IPS-NIHi7 (cell line): ENCODE measurements at regions not wholly inside any gene's neighbourhood (a gene's known extent, or its start where the extent isn't known, plus 50 kb on each side); places are given as distances from the start of the nearest gene placed in this dataset.

ENCODE experiments used
- DNase-seq: peaks from one replicate; pipeline ENCODE4 v3.0.0; 2012; ENCODE audit warnings: mixed read lengths; ENCODE audit errors: extremely low spot score

GRCh38 chr16:6510261-6510660 lies 822.4 kb upstream of the RBFOX1 start:
- no peak for DNase-seq

- DNase-seq, result no peak
Observed at GRCh38 chr16:6499413-6499812, 833.2 kb upstream of the RBFOX1 start.

- no peak for DNase-seq
Observed at GRCh38 chr16:6498858-6499257, 833.8 kb upstream of the RBFOX1 start.

GRCh38 chr16:6496996-6497395 lies 835.6 kb upstream of the RBFOX1 start:
- DNase-seq, result no peak

GRCh38 chr16:6495486-6496210 lies 837.0 kb upstream of the RBFOX1 start:
- DNase-seq, result no peak

- DNase-seq, result no peak
Observed at GRCh38 chr16:6494716-6495115, 837.9 kb upstream of the RBFOX1 start.

- no peak for DNase-seq
Observed at GRCh38 chr16:6493555-6493954, 839.1 kb upstream of the RBFOX1 start.

GRCh38 chr16:6492742-6493141 lies 839.9 kb upstream of the RBFOX1 start:
- no peak for DNase-seq

- DNase-seq, result no peak
Observed at GRCh38 chr16:6484935-6485334, 847.7 kb upstream of the RBFOX1 start.

GRCh38 chr16:6484081-6484480 lies 848.6 kb upstream of the RBFOX1 start:
- DNase-seq, result no peak

- DNase-seq, result no peak
Observed at GRCh38 chr16:6483469-6484033, 849.1 kb upstream of the RBFOX1 start.

- DNase-seq, result no peak
Observed at GRCh38 chr16:6482696-6483468, 849.8 kb upstream of the RBFOX1 start.

GRCh38 chr16:6481894-6482293 lies 850.8 kb upstream of the RBFOX1 start:
- no peak for DNase-seq

- DNase-seq, result no peak
Observed at GRCh38 chr16:6453742-6454141, 878.9 kb upstream of the RBFOX1 start.

GRCh38 chr16:6447021-6447790 lies 885.4 kb upstream of the RBFOX1 start:
- DNase-seq, result no peak

GRCh38 chr16:6446370-6446769 lies 886.3 kb upstream of the RBFOX1 start:
- no peak for DNase-seq

- no peak for DNase-seq
Observed at GRCh38 chr16:6439129-6439528, 893.5 kb upstream of the RBFOX1 start.

- no peak for DNase-seq
Observed at GRCh38 chr16:6428861-6429260, 903.8 kb upstream of the RBFOX1 start.

- no peak for DNase-seq
Observed at GRCh38 chr16:6427621-6428020, 905.0 kb upstream of the RBFOX1 start.

- no peak for DNase-seq
Observed at GRCh38 chr16:6407596-6407995, 925.0 kb upstream of the RBFOX1 start.

GRCh38 chr16:6406028-6406427 lies 926.6 kb upstream of the RBFOX1 start:
- no peak for DNase-seq

GRCh38 chr16:6382924-6383459 lies 949.7 kb upstream of the RBFOX1 start:
- no peak for DNase-seq
